Heart left ventricle (tissue), 16 donors: ENCODE measurements at regions not wholly inside any gene's neighbourhood (a gene's known extent, or its start where the extent isn't known, plus 50 kb on each side); places are given as distances from the start of the nearest gene placed in this dataset.

Experiments
- ATAC-seq, 4 donors: fragments of 200-7000 bp; cut with Tn5 transposase; one replicate each; pipeline ENCODE4 v1.9.1; 2020 to 2022; ENCODE audit warnings: moderate library complexity in 4 of 4, mild to moderate bottlenecking in 3 of 4, moderate number of reproducible peaks in 1 of 4
- DNase-seq, 5 donors: peaks; one replicate each; pipeline ENCODE4 v3.0.0-alpha.2; 2020
- H3K27ac ChIP-seq, 12 donors: fragments of 200-600 bp; sonication (generic) in 4 of 12; one replicate each; pipeline versions ENCODE4 v1.5.0 to v1.8.0; 2016 to 2022; ENCODE audit warnings: mild to moderate bottlenecking in 2 of 12
- H3K27me3 ChIP-seq, 9 donors: fragments of 200-600 bp; sonication (generic) in 2 of 9; one replicate each; pipeline versions ENCODE4 v1.5.1 to v1.8.0; 2016 to 2022; ENCODE audit warnings: mild to moderate bottlenecking in 3 of 9
- H3K36me3 ChIP-seq, 9 donors: fragments of 200-600 bp; sonication (generic) in 2 of 9; one replicate each; pipeline versions ENCODE4 v1.5.0 to v1.8.0; 2018 to 2022; ENCODE audit warnings: mild to moderate bottlenecking in 2 of 9
- H3K4me1 ChIP-seq, 12 donors: fragments of 200-600 bp; sonication (generic) in 4 of 12; one replicate each; pipeline versions ENCODE4 v1.5.0 to v1.8.0; 2016 to 2022; ENCODE audit warnings: mild to moderate bottlenecking in 3 of 12
- H3K4me3 ChIP-seq, 12 donors: fragments of 200-600 bp; sonication (generic) in 4 of 12; one replicate each; pipeline versions ENCODE4 v1.5.0 to v1.8.0; 2017 to 2022; ENCODE audit warnings: mild to moderate bottlenecking in 9 of 12, moderate library complexity in 4 of 12
- H3K9me3 ChIP-seq, 12 donors: fragments of 200-600 bp; sonication (generic) in 4 of 12; one replicate each; pipeline versions ENCODE4 v1.5.0 to v1.8.0; 2016 to 2022; ENCODE audit warnings: mild to moderate bottlenecking in 1 of 12
- POLR2A ChIP-seq, 2 donors: fragments of 450-650 bp; IDR thresholded peaks; one replicate each; pipeline ENCODE4 v1.6.1; 2017; ENCODE audit warnings: antibody characterized with exemption in 2 of 2, mild to moderate bottlenecking in 2 of 2, moderate library complexity in 2 of 2
- WGBS, 4 donors: extraction: QIAGEN DNeasy Blood & Tissue Kit in 2 of 4; methylation state at CpG; one replicate each; pipeline versions ENCODE4 v1.1.5 to v1.1.7; 2013 to 2018; 5-methylcytosine and 5-hydroxymethylcytosine counted together
- intact Hi-C, 10 donors: fragments of 100-400 bp; cut with DNase I; formaldehyde crosslinking; loops; one replicate each; pipeline versions ENCODE4 v1.11.1 to v1.14.2; 2022
- TF ChIP-seq, protein P1 (sequence below), 12 donors: fragments of 200-600 bp; sonication (generic) in 4 of 12; IDR thresholded peaks; one replicate each; pipeline versions ENCODE4 v1.5.0 to v1.8.0; 2018 to 2022; ENCODE audit warnings: antibody characterized with exemption in 12 of 12, mild to moderate bottlenecking in 5 of 12
- donor health status: ischemic (EF 13 %, LVEDD 7.1; RV severe dilation, severe dysfunction).
- donor health status: healthy with polysubstance abuse.
- donor health status: DM: no; HTN: yes; CAD: no.
- donor health status: DM: no; HTN: no; CAD: no.
- donor health status: ischemic (EF 25% LVEDD 6.9; RV normal size, moderate dysfunction).
- donor health status: ischemic (EF 25% LVEDD 5.7; RV mildly dilated, moderate dysfunction).
- donor health status: healthy.
- donor health status: DM: yes; HTN: yes; CAD: no.
- donor health status: ischemic (EF 35%, LVEDD 5.7; RV mildly dilated, moderate dysfunction).
- donor health status: nonischemic (EF 11% LVEDD 7.7; RV severe dilation, severe dysfunction).
- donor health status: DM: yes; HTN: yes; CAD: no.
- donor health status: PGD.
- donor health status: ischemic (EF 29% LVEDD 5.4; RV normal size, mild dysfunction).
- donor health status: nonischemic (EF 23%, LVEDD 6.1; RV moderate dilation, normal function).

GRCh38 chr11:29312812-29313211 lies 704.0 kb downstream of the KCNA4 start:
- TF ChIP-seq, protein P1, sequence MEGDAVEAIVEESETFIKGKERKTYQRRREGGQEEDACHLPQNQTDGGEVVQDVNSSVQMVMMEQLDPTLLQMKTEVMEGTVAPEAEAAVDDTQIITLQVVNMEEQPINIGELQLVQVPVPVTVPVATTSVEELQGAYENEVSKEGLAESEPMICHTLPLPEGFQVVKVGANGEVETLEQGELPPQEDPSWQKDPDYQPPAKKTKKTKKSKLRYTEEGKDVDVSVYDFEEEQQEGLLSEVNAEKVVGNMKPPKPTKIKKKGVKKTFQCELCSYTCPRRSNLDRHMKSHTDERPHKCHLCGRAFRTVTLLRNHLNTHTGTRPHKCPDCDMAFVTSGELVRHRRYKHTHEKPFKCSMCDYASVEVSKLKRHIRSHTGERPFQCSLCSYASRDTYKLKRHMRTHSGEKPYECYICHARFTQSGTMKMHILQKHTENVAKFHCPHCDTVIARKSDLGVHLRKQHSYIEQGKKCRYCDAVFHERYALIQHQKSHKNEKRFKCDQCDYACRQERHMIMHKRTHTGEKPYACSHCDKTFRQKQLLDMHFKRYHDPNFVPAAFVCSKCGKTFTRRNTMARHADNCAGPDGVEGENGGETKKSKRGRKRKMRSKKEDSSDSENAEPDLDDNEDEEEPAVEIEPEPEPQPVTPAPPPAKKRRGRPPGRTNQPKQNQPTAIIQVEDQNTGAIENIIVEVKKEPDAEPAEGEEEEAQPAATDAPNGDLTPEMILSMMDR (IDR thresholded peaks at IDR 0.05) = no peak
- no peak for TF ChIP-seq POLR2A (IDR thresholded peaks at IDR 0.05)
- DNase-seq (no peak), ATAC-seq (no peak)
- Histone ChIP-seq H3K27ac (no peak overlapping the region), H3K4me3 (no peak overlapping the region), H3K27me3 (no peaks in the 10 kb centered on the region), H3K4me1 (no peaks in the 10 kb centered on the region), H3K36me3 (no peaks in the 10 kb centered on the region), H3K9me3 (no peaks in the 10 kb centered on the region)
- intact Hi-C loops = no loop called here

- 57 to 63% (median 59%) methylated on average over 3 of the region's 3 CpGs for WGBS, 4 donors
- no peak overlapping the region for H3K27ac ChIP-seq
- TF ChIP-seq, protein P1 (IDR thresholded peaks at IDR 0.05) = no peak
- no peak for TF ChIP-seq POLR2A (IDR thresholded peaks at IDR 0.05)
Measured at GRCh38 chr11:29310725-29311342, 706.0 kb downstream of the KCNA4 start.

GRCh38 chr11:29309992-29310391 lies 706.8 kb downstream of the KCNA4 start:
- H3K4me1 ChIP-seq = no peaks in the 10 kb centered on the region
- no peak overlapping the region for H3K27ac ChIP-seq
- TF ChIP-seq, protein P1 (IDR thresholded peaks at IDR 0.05) = no peak
- no peak for TF ChIP-seq POLR2A (IDR thresholded peaks at IDR 0.05)
- no peaks in the 10 kb centered on the region for H3K36me3 ChIP-seq
- WGBS, 4 donors = 52 to 68% (median 60%) methylated on average over 1 of the region's 1 CpG
- H3K9me3 ChIP-seq = no peaks in the 10 kb centered on the region
- intact Hi-C loops = loop anchor here in 2 of 10 donors (2.0 to 10.0 kb wide), 2 partner anchors 49 to 65 kb away; no protein-coding TSS in a partner anchor
- no peak overlapping the region for H3K4me3 ChIP-seq
- H3K27me3 ChIP-seq = no peaks in the 10 kb centered on the region
- ATAC-seq = no peak
- no peak for DNase-seq

More at GRCh38 chr11:29310725-29311342, 706.0 kb downstream of the KCNA4 start:
- ATAC-seq (no peak), DNase-seq (no peak)
- Histone ChIP-seq H3K4me1 (no peaks in the 10 kb centered on the region), H3K9me3 (no peaks in the 10 kb centered on the region), H3K4me3 (no peak overlapping the region), H3K27me3 (no peaks in the 10 kb centered on the region), H3K36me3 (no peaks in the 10 kb centered on the region)
- intact Hi-C loops = loop anchor here in 1 of 10 donors (2.0 kb wide), 1 partner anchor 50 kb away; no protein-coding TSS in a partner anchor

- no peak overlapping the region for H3K4me3 ChIP-seq
- no peaks in the 10 kb centered on the region for H3K4me1 ChIP-seq
- no peak for ATAC-seq
- no peak for TF ChIP-seq POLR2A (IDR thresholded peaks at IDR 0.05)
- TF ChIP-seq, protein P1 (IDR thresholded peaks at IDR 0.05) = no peak
- 49 to 79% (median 62%) methylated on average over 1 of the region's 1 CpG for WGBS, 4 donors
- no peaks in the 10 kb centered on the region for H3K27me3 ChIP-seq
- peaks cover 0 to 4% (median 0%) of the 10 kb centered on the region in 12 donors for H3K9me3 ChIP-seq
- intact Hi-C loops = loop anchor here in 1 of 10 donors (10.0 kb wide), 1 partner anchor 62 kb away; no protein-coding TSS in a partner anchor
- H3K36me3 ChIP-seq = no peaks in the 10 kb centered on the region
- H3K27ac ChIP-seq = no peak overlapping the region
- no peak for DNase-seq
Measured at GRCh38 chr11:29306527-29306926, 710.3 kb downstream of the KCNA4 start.
